C4-2B (cell line): ENCODE measurements at regions not wholly inside any gene's neighbourhood (a gene's known extent, or its start where the extent isn't known, plus 50 kb on each side); places are given as distances from the start of the nearest gene placed in this dataset.
A peak's percentile ranks its signal among the peaks of the same experiment; 100 is the strongest.
"Not testable (repeated sequence)": the region's sequence is repeated elsewhere in the genome, so short reads cannot be mapped to it uniquely, and the experiment has no call there.

Source experiments
- H3K27ac ChIP-seq: fragments of 450-650 bp; 2 replicates; pipeline ENCODE4 v1.5.1; 2017
- CTCF ChIP-seq: fragments of 450-650 bp; conservative IDR thresholded peaks from 2 replicates; pipeline ENCODE4 v1.5.1; 2017; ENCODE audit warnings: mild to moderate bottlenecking
- ZFX ChIP-seq: fragments of 450-650 bp; IDR thresholded peaks from 2 replicates; pipeline ENCODE4 v1.6.1; 2017

- no peak overlapping the region for H3K27ac ChIP-seq
- TF ChIP-seq CTCF (peak; percentile 81), ZFX (no peak)
Observed at GRCh38 chr3:3998140-3998922, 199.1 kb downstream of the LRRN1 start.

GRCh38 chr3:3999340-3999739 lies 200.1 kb downstream of the LRRN1 start:
- H3K27ac ChIP-seq, result not testable (repeated sequence)

GRCh38 chr3:4001976-4002375 lies 202.7 kb downstream of the LRRN1 start:
- no peak overlapping the region for H3K27ac ChIP-seq
- TF ChIP-seq CTCF, result no peak
- no peak for TF ChIP-seq ZFX

- TF ChIP-seq ZFX (no peak), CTCF (no peak)
- H3K27ac ChIP-seq, result no peak overlapping the region
Observed at GRCh38 chr3:4006288-4006687, 207.1 kb downstream of the LRRN1 start.

- TF ChIP-seq CTCF (no peak), ZFX (no peak)
- no peak overlapping the region for H3K27ac ChIP-seq
Observed at GRCh38 chr3:4008205-4008604, 209.0 kb downstream of the LRRN1 start.

GRCh38 chr3:4011166-4011565 lies 211.9 kb downstream of the LRRN1 start:
- TF ChIP-seq ZFX (no peak), CTCF (no peak)
- no peak overlapping the region for H3K27ac ChIP-seq

GRCh38 chr3:4015426-4015825 lies 216.2 kb downstream of the LRRN1 start:
- no peak overlapping the region for H3K27ac ChIP-seq
- TF ChIP-seq CTCF (no peak), ZFX (no peak)

- TF ChIP-seq CTCF, result no peak
- no peak for TF ChIP-seq ZFX
- H3K27ac ChIP-seq, result no peak overlapping the region
Observed at GRCh38 chr3:4019501-4019900, 220.3 kb downstream of the LRRN1 start.
